Transverse colon (tissue), 4 donors: ENCODE measurements at regions not wholly inside any gene's neighbourhood (a gene's known extent, or its start where the extent isn't known, plus 50 kb on each side); places are given as distances from the start of the nearest gene placed in this dataset.

Source experiments
- CTCF ChIP-seq, 5 experiments: fragments of 200-600 bp in 3 of 5; fragments of 450-650 bp in 2 of 5; sonication (generic) in 3 of 5; IDR thresholded peaks; 1 replicate in 2 of 5; 2 replicates in 3 of 5; pipeline ENCODE4 v1.5.1; 2016 to 2017; ENCODE audit warnings: antibody characterized with exemption in 5 of 5, inconsistent platforms in 3 of 5, mild to moderate bottlenecking in 2 of 5, moderate library complexity in 1 of 5
- EP300 ChIP-seq: sonication (generic); formaldehyde crosslinking; IDR thresholded peaks from one replicate; pipeline ENCODE4 v1.6.1; 2017; ENCODE audit warnings: antibody characterized with exemption, low read depth
- POLR2A ChIP-seq: fragments of 450-650 bp; IDR thresholded peaks from one replicate; pipeline ENCODE4 v1.6.1; 2016; ENCODE audit warnings: antibody characterized with exemption, mild to moderate bottlenecking, moderate library complexity
- POLR2AphosphoS5 ChIP-seq, 3 donors: sonication (generic); formaldehyde crosslinking; IDR thresholded peaks; one replicate each; pipeline ENCODE4 v1.6.1; 2016; ENCODE audit warnings: antibody characterized with exemption in 3 of 3

DNA sequence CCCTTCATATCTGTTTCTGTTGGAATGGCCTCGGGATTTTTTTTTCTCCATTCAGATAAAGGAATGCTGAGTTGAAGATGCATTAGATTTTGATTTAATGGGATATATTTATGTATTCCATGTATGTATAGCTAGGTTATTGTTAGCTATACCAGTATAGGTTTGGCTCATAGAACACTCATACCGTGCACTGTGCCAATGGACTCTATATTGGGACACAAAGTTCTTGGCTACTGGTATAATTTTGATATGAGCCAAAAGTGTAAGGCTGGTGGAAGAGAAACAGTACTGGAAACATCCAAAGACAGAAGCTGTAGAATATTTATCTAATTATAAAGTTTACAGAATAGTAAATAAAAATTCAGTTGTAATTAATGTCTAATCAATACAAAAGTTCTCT lies 1912.1 kb downstream of the STIM2 start:
- TF ChIP-seq CTCF (IDR thresholded peaks at IDR 0.05) (no peak), EP300 (no peak), POLR2A (no peak), POLR2AphosphoS5 (IDR thresholded peaks at IDR 0.05) (no peak)
